IMR-90 (cell line): ENCODE measurements at regions not wholly inside any gene's neighbourhood (a gene's known extent, or its start where the extent isn't known, plus 50 kb on each side); places are given as distances from the start of the nearest gene placed in this dataset.

Experiments
- ATAC-seq: fragments of 200-7000 bp; cut with Tn5 transposase; 2 replicates; pipeline ENCODE4 v1.9.1; 2020; ENCODE audit warnings: low read depth, mild to moderate bottlenecking, moderate library complexity
- BruUV-seq: library from RNA; stranded (reverse); fragments of 400-500 nt; replicated peaks from 2 replicates; lab custom pipeline; 2021; lab: Mats Ljungman, UMichigan
- CTCF ChIA-PET: fragments of 300-600 bp; formaldehyde crosslinking; extraction: SDS; loops from one replicate; lab custom pipeline; 2021; ENCODE audit warnings: antibody characterized with exemption; lab: Yijun Ruan, JAX
- POLR2A ChIA-PET: fragments of 300-600 bp; sonication (Branson Sonifier 250); formaldehyde crosslinking; loops from one replicate; lab custom pipeline; 2022; ENCODE audit warnings: antibody characterized with exemption; ENCODE audit not compliant: unreplicated experiment; lab: Charles Lee
- DNase-seq: peaks from one replicate; pipeline ENCODE4 v3.0.0; 2013
- H2AFZ ChIP-seq: replicated peaks from 2 replicates; pipeline ENCODE3; 2013; ENCODE audit warnings: low read length, mild to moderate bottlenecking; ENCODE audit not compliant: poor library complexity
- H2AK5ac ChIP-seq: 2 replicates; pipeline ENCODE4 v1.6.1; 2013; ENCODE audit warnings: low read depth, low read length, inconsistent platforms
- H2AK9ac ChIP-seq: replicated peaks from 2 replicates; pipeline ENCODE3; 2013; ENCODE audit warnings: mild to moderate bottlenecking, low read depth, low read length, moderate library complexity; ENCODE audit not compliant: poor library complexity
- H2BK120ac ChIP-seq: 2 replicates; pipeline ENCODE4 v1.6.1; 2013; ENCODE audit warnings: low read depth, low read length, inconsistent platforms
- H2BK15ac ChIP-seq: 3 replicates; pipeline ENCODE4 v1.6.1; 2013; ENCODE audit warnings: low read depth, low read length, inconsistent platforms
- H2BK20ac ChIP-seq: 2 replicates; pipeline ENCODE4 v1.6.1; 2013; ENCODE audit warnings: low read depth, mild to moderate bottlenecking, inconsistent platforms, low read length, moderate library complexity
- H2BK5ac ChIP-seq: 2 replicates; pipeline ENCODE4 v1.6.1; 2013; ENCODE audit warnings: mild to moderate bottlenecking, low read depth, low read length, inconsistent platforms; ENCODE audit not compliant: poor library complexity, severe bottlenecking
- H3K14ac ChIP-seq: replicated peaks from 2 replicates; pipeline ENCODE4 v1.6.1; 2013; ENCODE audit warnings: low read depth, low read length, inconsistent platforms
- H3K18ac ChIP-seq: 2 replicates; pipeline ENCODE4 v1.6.1; 2013; ENCODE audit warnings: low read depth, low read length, control low read depth
- H3K23ac ChIP-seq: 2 replicates; pipeline ENCODE4 v1.6.1; 2013; ENCODE audit warnings: low read depth, low read length, inconsistent platforms
- H3K27ac ChIP-seq: 2 replicates; pipeline ENCODE4 v1.5.1; 2013; ENCODE audit warnings: mild to moderate bottlenecking, control low read depth, low read length; ENCODE audit not compliant: insufficient read depth
- H3K27me3 ChIP-seq: 2 replicates; pipeline ENCODE4 v1.6.1; 2013; ENCODE audit warnings: low read length; ENCODE audit not compliant: control insufficient read depth, insufficient read depth
- H3K36me3 ChIP-seq: 2 replicates; pipeline ENCODE4 v1.6.1; 2013; ENCODE audit warnings: low read length, mixed read lengths; ENCODE audit not compliant: control insufficient read depth, insufficient read depth
- H3K4ac ChIP-seq: 2 replicates; pipeline ENCODE4 v1.6.1; 2013; ENCODE audit warnings: low read depth, low read length, inconsistent platforms
- H3K4me1 ChIP-seq: 2 replicates; pipeline ENCODE4 v1.6.1; 2013; ENCODE audit warnings: low read length, mixed read lengths; ENCODE audit not compliant: control insufficient read depth, insufficient read depth
- H3K4me2 ChIP-seq: 2 replicates; pipeline ENCODE4 v1.6.1; 2013; ENCODE audit warnings: low read depth, mild to moderate bottlenecking, control low read depth, low read length, moderate library complexity
- H3K4me3 ChIP-seq: 2 replicates; pipeline ENCODE4 v1.5.1; 2013; ENCODE audit warnings: low read depth, mild to moderate bottlenecking, control low read depth, low read length, moderate library complexity; ENCODE audit not compliant: insufficient read depth
- H3K56ac ChIP-seq: 2 replicates; pipeline ENCODE4 v1.6.1; 2013; ENCODE audit warnings: low read length, inconsistent platforms; ENCODE audit not compliant: insufficient read depth; ENCODE audit errors: extremely low read depth
- H3K79me1 ChIP-seq, 2 experiments: 2 replicates each; pipeline ENCODE4 v1.6.1; 2013; ENCODE audit warnings: low read length in 2 of 2, inconsistent platforms in 1 of 2, low read depth in 1 of 2
- H3K9ac ChIP-seq: 2 replicates; pipeline ENCODE4 v1.6.1; 2013; ENCODE audit warnings: low read depth, low read length, control low read depth
- H3K9me1 ChIP-seq: 2 replicates; pipeline ENCODE4 v1.6.1; 2013; ENCODE audit warnings: low read length, inconsistent platforms; ENCODE audit not compliant: insufficient read depth
- H3K9me3 ChIP-seq: 2 replicates; pipeline ENCODE4 v1.6.1; 2013; ENCODE audit warnings: low read length; ENCODE audit not compliant: control insufficient read depth, insufficient read depth
- H4K20me1 ChIP-seq: 2 replicates; pipeline ENCODE4 v1.6.1; 2013; ENCODE audit warnings: low read length, inconsistent platforms; ENCODE audit not compliant: insufficient read depth
- H4K5ac ChIP-seq: 2 replicates; pipeline ENCODE4 v1.6.1; 2013; ENCODE audit warnings: mild to moderate bottlenecking, low read depth, low read length, control low read depth
- H4K8ac ChIP-seq, 2 experiments: 2 replicates each; pipeline ENCODE4 v1.6.1; 2013; ENCODE audit warnings: low read depth in 2 of 2, low read length in 2 of 2, control low read depth in 1 of 2, inconsistent platforms in 1 of 2
- H4K91ac ChIP-seq: 2 replicates; pipeline ENCODE4 v1.6.1; 2013; ENCODE audit warnings: low read depth, low read length, inconsistent platforms; ENCODE audit not compliant: insufficient read depth
- BHLHE40 ChIP-seq: fragments of 150-350 bp; IDR thresholded peaks from 2 replicates; pipeline ENCODE4 v1.6.1; 2016; ENCODE audit warnings: mild to moderate bottlenecking, low read depth, low read length
- CHD1 ChIP-seq: IDR thresholded peaks from 2 replicates; pipeline ENCODE4 v1.6.1; 2012; ENCODE audit warnings: low read depth, low read length, improper control_type of control experiment
- FOS ChIP-seq: fragments of 150-350 bp; IDR thresholded peaks from 2 replicates; pipeline ENCODE4 v1.6.1; 2016; ENCODE audit warnings: low read depth, low read length
- MAZ ChIP-seq: IDR thresholded peaks from 2 replicates; pipeline ENCODE4 v1.6.1; 2012; ENCODE audit warnings: low read depth, mild to moderate bottlenecking, low read length, improper control_type of control experiment, moderate library complexity, borderline replicate concordance
- MXI1 ChIP-seq: IDR thresholded peaks from 2 replicates; pipeline ENCODE4 v1.6.1; 2012; ENCODE audit warnings: low read depth, mild to moderate bottlenecking, low read length, moderate library complexity, borderline replicate concordance
- NFE2L2 ChIP-seq: fragments of 150-350 bp; IDR thresholded peaks from 2 replicates; pipeline ENCODE4 v1.6.1; 2016; ENCODE audit warnings: low read depth, mild to moderate bottlenecking, low read length
- RAD21 ChIP-seq: IDR thresholded peaks from 2 replicates; pipeline ENCODE4 v1.6.1; 2012; ENCODE audit warnings: low read length, improper control_type of control experiment
- RCOR1 ChIP-seq: IDR thresholded peaks from 2 replicates; pipeline ENCODE4 v1.6.1; 2012; ENCODE audit warnings: mild to moderate bottlenecking, low read length, improper control_type of control experiment; ENCODE audit not compliant: insufficient replicate concordance
- SMC3 ChIP-seq: fragments of 150-350 bp; IDR thresholded peaks from 2 replicates; pipeline ENCODE4 v1.6.1; 2016; ENCODE audit warnings: low read depth, mild to moderate bottlenecking, antibody characterized with exemption, low read length, moderate library complexity
- USF2 ChIP-seq: fragments of 150-350 bp; IDR thresholded peaks from 2 replicates; pipeline ENCODE4 v1.6.1; 2017; ENCODE audit warnings: mild to moderate bottlenecking, antibody characterized with exemption, low read length, low read depth
- WGBS, 2 experiments: methylation state at CpG; one replicate each; pipeline versions ENCODE4 v1.1.5 to v1.1.7; 2013; ENCODE audit warnings: missing lambda C conversion rate in 2 of 2; ENCODE audit not compliant: insufficient read length in 1 of 2; ENCODE audit errors: extremely low coverage in 2 of 2; 5-methylcytosine and 5-hydroxymethylcytosine counted together
- dilution Hi-C: fragments of 300-500 bp; cut with HindIII; formaldehyde crosslinking; loops from one replicate; pipeline ENCODE4 v1.14.3; 2018; ENCODE audit warnings: low sequenced_read_pairs; ENCODE audit not compliant: unreplicated experiment
- in situ Hi-C: fragments of 300-500 bp; cut with MboI; formaldehyde crosslinking; loops from 3 replicates; pipeline ENCODE4 v1.14.3; 2019; ENCODE audit warnings: low sequenced_read_pairs, inconsistent platforms, mixed read lengths
- intact Hi-C: fragments of 100-400 bp; cut with micrococcal nuclease; formaldehyde crosslinking; loops from 2 replicates; pipeline ENCODE4 v1.10.0; 2022

GRCh38 chr20:24079661-24080412 is 91.3 kb upstream of the GGTLC1 start:
- BruUV-seq = no TSS peak
- Histone ChIP-seq H3K56ac (no peak overlapping the region), H3K18ac (no peak overlapping the region), H4K5ac (no peak overlapping the region), H4K91ac (no peak overlapping the region), H3K9me3 (no peaks in the 10 kb centered on the region), H2BK120ac (no peak overlapping the region), H3K4ac (no peak overlapping the region), H3K79me1 (no peaks in the 10 kb centered on the region), H2BK15ac (no peak overlapping the region), H2BK5ac (no peak overlapping the region), H3K4me2 (no peak overlapping the region), H3K4me1 (no peaks in the 10 kb centered on the region), H3K9ac (no peak overlapping the region), H2AFZ (no peak overlapping the region), H2AK9ac (no peak overlapping the region), H3K9me1 (no peaks in the 10 kb centered on the region), H3K36me3 (no peaks in the 10 kb centered on the region), H3K27ac (no peak overlapping the region), H3K4me3 (no peak overlapping the region), H4K8ac (no peak overlapping the region), H4K20me1 (no peaks in the 10 kb centered on the region), H3K14ac (no peak overlapping the region), H2BK20ac (no peak overlapping the region), H3K27me3 (no peaks in the 10 kb centered on the region), H2AK5ac (no peak overlapping the region), H3K23ac (no peak overlapping the region)
- in situ Hi-C loops (no loop called here), dilution Hi-C loops (no loop called here), intact Hi-C loops (no loop called here)
- ChIA-PET POLR2A (no interaction called here), CTCF (no interaction called here)
- no peak for DNase-seq
- TF ChIP-seq FOS (no peak), BHLHE40 (no peak), RAD21 (no peak), SMC3 (no peak), RCOR1 (no peak), NFE2L2 (no peak), MAZ (no peak), CHD1 (no peak), MXI1 (no peak), USF2 (no peak)
- whole genome bisulfite sequencing, 2 experiments = 94% methylated on average over 2 of the region's 7 CpGs; no CpG with 5 or more reads in 1 of the 2 experiments
- no peak for ATAC-seq
